GM18498 (cell line): ENCODE measurements at regions not wholly inside any gene's neighbourhood (a gene's known extent, or its start where the extent isn't known, plus 50 kb on each side); places are given as distances from the start of the nearest gene placed in this dataset.

Experiments
- ATAC-seq: cut with Tn5 transposase; IDR thresholded peaks from one replicate; pipeline ENCODE4 v1.9.1; 2021; ENCODE audit warnings: mild to moderate bottlenecking, moderate library complexity; ENCODE audit not compliant: unreplicated experiment

DNA sequence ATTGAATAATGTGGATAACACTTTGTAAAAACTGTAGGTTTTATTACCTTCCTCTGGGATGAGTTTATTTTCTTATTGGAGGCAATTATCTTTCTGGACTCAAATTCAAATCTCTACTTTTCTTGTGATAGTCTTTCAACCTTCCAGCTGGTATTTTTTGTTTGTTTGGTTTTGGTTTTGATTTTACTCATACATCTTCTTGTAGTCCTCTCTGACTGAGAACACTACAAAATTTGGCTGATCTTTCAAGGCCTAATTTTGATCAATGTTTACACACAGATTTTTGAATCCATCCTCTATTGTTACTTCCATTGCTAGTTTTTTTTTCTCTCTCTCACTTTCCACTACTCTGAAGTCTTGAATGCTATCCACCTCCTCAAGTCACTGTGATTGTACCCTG, 303.8 kb upstream of the NECTIN3 start:
- peak; percentile 83 for ATAC-seq

DNA sequence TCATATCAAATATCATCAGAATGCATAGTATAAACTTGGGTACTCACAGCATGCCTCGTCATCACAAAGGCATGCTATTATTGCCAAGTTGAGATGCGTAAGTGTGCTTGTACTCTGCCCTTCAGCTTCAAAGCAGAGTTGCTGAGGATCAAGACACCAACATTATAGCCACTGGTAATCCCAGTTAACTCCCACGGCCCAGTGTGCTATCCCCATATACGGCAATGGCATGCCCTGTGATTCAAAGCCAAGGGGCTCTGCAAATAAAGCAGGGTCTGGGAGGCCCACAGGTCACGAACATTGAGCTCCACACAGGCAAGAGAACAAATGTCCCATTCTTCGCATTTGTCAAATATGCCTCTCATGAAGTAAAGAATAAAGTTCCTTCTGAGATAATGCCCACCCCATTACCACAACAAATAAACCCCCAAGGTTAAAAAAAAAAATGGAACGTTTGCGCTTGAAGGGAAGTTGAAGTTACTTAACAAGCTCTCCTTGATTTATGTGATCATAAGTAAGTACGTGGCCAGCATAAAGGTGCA, 298.1 kb upstream of the NECTIN3 start:
- no peak for ATAC-seq

DNA sequence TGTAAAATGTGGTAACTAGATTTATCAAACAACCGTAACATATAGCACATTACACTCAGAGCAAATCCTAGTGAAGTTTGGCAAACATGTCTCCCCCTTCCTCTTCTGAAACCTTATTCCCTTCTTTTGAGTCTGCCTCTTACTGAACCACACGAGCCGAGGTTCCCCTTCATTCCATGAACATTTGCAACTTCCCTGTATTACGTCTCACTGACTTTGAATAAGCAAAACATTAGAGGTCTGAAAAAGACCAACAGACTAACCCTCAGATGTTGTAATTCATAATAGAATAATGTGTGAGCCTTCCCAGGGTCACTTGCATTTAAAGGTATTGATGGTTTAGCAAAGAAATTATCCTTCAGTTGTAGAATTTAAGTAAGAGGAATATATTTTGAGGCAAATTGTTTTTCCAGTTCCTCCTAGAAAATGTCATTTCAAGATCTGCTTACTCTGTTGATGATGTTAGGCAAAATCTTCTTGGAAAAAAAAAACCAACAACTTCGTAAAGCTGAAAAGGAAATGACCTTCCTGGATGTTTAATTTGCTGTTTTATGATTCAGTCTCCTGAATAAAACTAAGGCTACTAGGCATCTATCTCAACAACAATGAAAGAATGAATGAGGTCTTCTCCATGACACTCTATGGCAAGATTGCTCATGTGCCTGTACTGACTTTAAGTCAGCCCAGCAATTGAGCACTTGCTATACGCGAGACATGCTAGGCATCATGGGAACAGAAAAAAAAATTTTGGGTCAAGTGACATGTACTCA, 296.9 kb upstream of the NECTIN3 start:
- ATAC-seq = no peak

DNA sequence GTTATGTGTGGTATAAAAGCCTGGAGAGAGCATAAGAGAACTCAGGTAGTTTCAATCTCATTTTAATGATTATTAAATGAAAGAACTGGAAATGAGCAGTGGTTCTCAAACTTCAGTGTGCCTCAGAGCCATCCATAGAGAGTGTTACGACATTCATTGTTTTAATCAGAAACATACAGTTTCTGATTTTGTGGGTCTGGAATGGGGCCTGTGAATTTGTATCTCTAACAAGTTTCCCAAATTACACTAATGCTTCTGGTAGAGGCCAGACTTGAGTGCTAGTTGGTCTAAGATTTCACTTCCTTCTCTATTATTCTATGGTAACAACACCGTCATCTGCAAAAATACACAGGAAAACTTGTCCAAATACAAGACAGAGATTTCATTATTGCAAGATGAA, 292.0 kb upstream of the NECTIN3 start:
- ATAC-seq = no peak

DNA sequence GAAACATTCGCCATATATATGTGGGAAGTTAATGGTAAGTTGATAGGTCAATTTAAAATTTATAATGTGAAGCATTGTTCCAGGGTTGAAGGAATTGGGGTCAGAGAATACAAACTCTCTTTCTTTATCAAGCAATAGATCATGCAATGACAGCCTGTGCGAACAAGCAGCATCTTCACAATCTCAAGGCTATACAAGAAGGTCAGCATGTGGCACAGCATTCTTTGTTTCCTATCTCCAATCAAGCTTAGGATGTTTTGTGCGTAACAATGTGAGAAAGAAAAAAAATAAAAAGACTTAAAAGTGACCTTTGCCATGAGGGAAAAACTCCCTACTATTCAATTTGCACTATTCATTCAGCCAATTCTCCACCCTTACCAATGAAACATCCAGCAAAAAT, 288.1 kb upstream of the NECTIN3 start:
- ATAC-seq = no peak

DNA sequence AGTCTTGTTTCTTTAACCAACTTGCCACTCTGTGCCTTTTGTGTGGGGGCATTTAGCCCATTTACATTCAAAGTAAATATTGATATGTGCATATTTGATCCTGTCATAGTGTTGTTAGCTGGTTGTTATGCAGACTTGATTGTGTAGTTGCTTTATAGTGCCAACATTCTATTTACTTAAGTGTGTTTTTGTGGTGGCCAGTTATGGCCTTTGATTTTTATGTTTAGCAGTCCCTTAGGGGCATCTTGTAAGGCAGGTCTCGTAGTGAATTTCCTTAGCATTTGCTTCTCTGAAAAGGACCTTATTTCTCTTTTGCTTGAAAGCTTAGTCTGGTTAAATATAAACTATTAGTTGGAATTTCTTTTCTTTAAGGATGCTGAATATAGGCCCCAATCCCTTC, 282.8 kb upstream of the NECTIN3 start:
- no peak for ATAC-seq

DNA sequence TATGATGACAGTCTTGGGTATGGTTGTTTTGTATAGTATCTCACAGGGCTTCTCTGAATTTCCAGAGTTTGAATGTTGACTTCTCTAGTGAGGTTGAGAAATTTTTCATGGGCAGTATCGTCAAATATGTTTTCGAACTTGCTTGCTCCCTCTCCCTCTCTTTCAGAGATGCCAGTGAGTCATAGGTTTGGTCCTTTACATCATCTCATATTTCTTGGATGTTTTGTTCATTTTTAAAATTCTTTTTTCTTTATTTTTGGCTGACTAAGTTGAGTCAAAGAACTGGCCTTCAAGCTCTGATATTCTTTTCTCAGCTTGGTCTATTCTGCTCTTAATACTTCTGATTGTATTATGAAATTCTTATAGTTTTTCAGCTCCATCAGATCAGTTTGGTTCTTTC, 282.3 kb upstream of the NECTIN3 start:
- no peak for ATAC-seq

DNA sequence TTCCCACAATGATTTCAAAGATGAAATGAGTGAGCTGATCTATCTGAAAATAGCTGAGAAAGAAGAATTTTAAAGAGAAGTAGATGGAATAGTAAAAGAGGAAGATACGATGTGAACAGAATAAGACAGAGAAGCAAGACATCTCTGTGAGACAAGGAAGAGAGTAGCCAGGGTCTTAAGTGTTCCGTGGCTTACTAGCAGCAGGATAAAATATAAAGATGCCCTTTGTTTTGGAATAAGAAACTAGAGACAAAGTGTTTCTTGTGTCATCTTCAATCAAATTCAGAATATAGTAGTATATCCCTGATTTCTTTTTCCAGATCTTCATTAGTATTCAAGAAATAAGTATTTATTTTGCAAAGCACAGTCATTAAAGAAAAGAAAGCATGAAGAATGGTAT, 281.0 kb upstream of the NECTIN3 start:
- no peak for ATAC-seq

DNA sequence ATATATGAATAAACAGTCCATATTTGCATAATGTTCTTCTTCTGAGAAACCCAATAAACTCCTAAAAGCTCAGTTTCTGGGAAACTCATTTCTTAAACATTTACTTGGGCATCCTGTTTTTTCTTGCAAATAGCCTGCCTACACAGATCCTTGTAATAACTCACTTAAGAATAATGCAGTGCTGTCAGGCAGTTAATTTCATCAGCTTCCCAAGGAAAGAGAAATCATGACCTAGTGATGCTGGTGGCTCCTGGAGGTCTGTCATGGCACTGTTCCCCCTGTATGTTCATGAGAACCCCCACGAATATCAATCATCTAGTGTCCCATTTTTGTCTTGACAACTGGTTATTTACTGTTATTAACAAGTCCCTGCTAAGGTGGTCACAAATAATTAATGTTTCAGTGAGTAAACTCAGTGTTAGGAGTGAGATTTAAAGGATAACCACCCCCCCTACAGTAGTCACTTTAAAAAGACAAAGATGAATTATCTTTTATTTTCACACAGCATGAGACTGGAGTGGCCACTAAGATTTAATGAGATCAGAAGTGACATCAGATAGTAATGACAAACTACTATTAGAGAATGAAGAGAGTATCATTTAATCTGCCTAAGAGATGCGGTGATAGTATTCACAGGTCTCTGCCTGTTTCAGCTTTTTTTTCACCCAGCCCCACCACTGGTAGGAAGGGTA, 279.5 kb upstream of the NECTIN3 start:
- ATAC-seq = no peak

DNA sequence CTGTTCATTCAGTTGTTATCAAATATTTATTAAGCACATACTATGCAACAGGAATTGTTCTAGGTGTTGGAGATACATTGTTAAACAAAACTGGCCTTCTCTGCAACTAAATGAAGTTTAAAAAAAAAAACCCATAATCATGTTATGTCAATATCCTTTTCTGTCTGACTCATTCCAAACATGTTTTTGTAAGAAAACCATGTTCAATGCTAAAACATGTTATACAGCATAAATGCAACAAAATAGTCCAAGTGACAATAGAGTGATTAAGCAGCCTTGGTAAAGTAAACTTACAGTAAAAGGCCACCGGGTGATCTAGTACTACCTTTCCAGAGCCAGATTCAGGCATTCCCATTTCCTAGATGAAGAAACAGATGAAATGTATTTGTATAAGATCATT, 278.0 kb upstream of the NECTIN3 start:
- no peak for ATAC-seq

DNA sequence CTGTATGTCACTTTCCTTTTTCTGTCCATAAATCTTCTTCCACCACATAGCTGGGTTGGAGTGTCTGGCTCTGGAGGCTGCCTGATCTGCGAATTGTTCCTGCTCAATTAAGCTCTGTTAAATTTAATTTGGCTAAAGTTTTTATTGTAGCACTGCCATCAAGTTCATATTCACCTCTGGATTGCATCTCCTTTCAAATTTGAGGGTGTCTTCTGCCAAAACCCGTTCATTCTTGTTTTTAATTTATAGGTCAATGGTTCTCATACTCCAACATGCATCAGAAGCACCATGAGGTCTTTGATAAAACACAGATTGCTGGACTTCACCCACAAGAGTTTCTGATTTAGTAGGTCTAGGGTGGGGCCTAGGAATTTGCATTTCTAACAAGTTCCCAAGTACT, 276.5 kb upstream of the NECTIN3 start:
- ATAC-seq = no peak

DNA sequence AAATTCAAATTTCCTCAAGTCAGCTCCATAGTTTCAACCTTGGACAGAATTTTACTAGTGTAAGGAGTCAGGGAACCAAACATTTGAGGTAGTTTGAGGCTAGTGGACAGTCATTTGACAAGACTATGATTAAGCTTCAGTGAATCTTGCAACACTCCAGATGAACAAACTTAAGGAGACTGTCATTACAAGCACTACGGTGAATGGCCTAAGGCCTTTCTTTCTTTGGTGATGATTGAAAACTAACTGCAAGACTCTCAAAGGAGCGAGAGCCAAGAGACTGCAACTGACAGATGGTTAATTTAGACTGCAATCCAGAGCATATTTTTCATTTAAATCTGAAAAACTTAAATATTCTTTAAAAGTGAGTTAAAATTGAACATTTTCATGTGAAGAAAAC, 272.3 kb upstream of the NECTIN3 start:
- ATAC-seq = no peak

DNA sequence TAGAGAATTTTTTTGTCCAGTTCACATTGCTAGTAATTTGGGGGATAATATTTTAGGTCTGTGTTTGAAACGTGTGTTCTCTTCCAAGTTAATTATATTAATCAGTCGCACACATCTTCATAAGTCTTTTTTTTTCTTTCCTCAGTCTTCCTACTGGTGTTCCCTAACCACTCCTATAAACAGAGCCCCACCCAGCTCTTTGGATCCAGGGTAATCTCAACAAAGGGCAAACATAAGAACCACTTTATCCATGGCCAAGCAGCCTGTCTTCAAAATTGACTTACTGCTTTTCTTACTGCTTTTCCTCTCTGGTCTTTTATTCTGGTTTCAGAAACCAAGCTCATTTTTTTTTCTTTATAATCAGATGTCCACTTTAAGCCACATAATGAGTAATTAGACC, 266.8 kb upstream of the NECTIN3 start:
- no peak for ATAC-seq

DNA sequence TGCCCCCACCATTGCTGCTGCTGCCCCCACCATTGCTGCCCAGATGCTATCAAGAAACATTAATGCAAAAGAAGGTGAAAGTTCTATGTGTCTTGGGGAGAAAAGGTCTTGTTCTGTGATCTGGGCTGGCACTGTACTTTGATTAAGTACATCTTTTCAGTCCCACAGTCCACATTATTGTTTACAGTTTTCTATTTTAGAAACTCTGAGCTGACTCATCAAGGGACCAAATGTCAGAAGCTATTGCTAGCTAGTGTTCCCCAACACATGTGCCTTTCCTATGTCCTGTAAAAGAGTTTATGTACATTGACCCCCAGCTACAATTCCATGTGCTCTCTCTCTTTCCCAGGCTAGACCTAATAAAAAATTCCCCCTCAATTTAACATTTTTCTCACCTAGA, 264.7 kb upstream of the NECTIN3 start:
- no peak for ATAC-seq

DNA sequence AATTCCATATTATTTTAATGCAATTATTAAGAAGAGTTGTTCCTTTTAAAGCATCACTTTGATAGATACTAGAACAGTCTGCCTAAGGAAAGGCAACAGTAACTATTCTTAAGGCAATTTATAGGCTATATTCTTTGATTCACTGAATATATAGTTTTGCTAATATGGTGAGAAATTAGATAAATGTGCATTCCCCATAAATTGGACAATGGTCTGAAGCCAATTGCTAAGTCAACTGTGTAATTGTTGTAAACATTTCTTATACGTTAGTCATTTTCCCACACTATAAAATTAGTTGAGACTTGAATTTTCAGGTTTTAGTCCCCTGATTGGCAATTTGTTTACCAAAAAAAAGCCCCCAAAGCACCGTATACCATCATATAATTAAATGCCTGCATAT, 263.0 kb upstream of the NECTIN3 start:
- ATAC-seq = no peak

DNA sequence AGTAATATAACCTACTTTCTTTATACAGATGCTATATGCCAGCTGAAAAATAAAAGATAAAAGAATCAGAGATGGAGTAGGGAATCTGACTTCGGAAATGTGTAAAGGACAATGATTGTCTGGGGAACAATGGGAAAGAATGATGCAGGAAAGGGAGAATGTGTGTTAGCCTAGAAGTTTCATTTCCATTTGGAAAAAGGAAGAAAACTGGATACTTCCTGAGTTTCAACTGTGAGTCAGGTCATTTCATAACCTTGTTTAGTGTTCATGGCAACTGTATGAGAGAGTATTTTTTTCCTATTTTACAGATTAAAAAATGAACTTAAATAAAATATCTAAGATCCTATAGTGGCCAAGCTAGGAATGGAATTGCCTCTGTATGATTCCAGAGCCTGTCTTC, 261.3 kb upstream of the NECTIN3 start:
- ATAC-seq = no peak

DNA sequence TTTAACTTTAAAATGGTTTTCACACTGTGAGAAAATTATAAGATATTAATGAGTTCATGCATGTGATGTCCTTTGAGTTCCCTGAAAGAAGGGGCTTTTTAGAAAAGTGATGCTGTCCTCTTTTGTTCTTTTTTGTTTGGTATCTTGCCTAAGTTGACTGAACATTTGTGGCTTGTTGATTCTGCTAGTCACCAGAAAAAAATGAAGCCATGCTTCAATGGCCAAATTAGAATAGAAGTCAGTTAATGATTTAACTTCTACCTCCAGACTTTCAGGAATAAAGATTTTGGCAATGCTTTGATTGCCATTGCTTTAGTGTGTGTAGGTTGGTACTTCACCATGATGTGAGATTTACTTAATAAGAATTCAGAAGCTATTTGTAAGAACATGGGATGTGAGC, 260.6 kb upstream of the NECTIN3 start:
- ATAC-seq = no peak

DNA sequence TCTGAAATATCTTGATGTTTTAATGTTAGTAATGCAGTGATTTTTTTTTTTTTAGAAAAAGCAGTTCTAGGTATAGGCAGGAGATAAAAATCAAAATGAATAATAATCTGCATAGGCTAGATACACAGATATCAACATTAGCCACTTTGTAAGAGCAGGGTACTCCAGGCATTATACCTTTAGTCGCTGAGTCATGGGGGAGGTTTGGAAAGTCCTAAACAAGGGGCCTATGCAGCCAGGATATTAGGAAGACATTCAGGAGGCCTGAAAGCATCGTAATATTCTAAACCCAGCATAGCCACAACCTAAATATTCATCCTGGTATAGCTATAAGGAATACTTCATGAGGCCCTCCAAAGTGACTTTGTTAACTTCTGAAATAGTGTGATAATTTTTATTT, 258.1 kb upstream of the NECTIN3 start:
- ATAC-seq = no peak

DNA sequence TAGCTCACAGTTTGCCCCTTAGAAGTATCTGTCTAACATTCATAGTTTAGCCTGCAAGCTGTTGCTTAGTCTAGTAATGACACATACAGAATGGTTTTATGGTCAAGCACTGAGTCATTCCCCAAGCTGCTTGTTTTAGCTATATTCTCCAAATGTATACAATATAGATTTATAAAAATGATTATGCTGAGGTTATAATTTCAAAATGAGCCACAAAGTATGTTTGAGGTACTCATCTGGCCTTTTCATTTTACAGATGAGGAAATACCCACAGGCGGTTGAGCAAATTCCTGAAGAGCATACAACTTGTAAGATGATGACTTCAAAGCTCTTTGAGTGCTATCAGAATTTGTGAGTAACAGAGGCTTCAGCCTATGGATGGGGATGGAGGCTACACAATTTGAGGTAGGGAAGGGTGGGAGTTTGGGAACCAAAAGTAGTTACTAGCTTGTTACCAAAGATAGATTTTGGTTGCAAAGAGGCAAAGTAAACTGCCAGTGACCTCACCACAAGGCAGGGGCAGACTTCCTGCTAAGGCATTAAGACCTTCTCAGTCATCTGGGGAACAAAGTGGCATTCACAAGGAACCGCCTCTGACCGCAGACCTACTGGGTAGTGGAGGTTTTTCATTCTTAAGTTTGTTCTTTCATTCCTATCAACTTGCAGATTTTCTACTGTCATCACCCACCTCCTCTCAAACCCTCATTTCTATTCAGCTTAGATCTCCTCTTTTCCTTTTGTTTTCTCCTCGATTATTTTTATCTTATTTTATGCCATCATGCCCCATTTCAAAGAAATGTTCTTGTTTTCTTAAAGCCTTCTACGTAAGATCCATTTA, 257.2 kb upstream of the NECTIN3 start:
- ATAC-seq = peak; percentile 85

DNA sequence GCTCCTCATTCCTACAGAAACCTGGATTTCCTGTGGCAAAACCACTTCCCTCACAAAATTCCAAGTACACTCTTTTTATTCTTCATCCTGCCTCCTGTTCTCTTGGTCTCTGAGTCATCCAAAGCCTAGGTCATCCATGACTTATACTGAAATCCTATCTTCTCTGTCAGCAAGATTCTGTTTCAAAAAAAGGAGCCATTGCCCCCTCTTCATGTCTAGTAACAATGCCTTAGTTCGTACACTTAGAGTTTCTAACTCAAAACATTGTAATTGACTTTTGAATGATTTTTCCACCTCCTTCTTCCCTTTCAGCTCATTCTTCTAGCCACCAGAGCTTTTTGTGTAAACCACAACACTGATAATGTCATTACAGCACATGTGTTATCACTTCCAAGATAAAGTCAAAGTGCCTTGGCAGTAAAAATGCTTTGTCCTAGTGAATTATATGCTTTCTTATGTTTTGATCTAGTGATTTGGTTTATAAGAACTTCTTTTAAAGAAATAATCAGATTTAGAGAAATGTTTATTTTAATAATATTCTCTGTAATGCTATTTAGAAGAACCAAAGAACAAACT, 256.5 kb upstream of the NECTIN3 start:
- ATAC-seq = no peak

DNA sequence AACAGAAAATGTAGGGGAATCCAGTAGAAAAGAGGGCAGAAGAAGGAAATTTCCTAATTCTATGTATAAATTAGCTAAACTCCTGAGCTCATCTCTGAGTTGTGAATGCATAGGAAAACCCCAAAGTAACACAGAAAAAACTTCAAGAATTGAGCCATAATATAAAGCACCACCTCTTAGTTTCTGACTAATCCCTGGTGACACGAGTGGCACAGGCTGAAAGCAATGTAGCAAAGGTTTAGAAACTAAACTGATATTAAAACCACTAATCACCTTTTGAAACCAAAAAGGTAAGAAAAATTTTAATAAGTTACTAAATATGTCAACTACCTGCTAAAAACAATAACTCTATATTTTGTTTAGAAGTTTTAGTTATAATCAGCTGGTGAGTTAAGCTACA, 255.6 kb upstream of the NECTIN3 start:
- ATAC-seq = peak; percentile 57
